ENCODE measurements at regions not wholly inside any gene's neighbourhood (a gene's known extent, or its start where the extent isn't known, plus 50 kb on each side); places are given as distances from the start of the nearest gene placed in this dataset.

DNA sequence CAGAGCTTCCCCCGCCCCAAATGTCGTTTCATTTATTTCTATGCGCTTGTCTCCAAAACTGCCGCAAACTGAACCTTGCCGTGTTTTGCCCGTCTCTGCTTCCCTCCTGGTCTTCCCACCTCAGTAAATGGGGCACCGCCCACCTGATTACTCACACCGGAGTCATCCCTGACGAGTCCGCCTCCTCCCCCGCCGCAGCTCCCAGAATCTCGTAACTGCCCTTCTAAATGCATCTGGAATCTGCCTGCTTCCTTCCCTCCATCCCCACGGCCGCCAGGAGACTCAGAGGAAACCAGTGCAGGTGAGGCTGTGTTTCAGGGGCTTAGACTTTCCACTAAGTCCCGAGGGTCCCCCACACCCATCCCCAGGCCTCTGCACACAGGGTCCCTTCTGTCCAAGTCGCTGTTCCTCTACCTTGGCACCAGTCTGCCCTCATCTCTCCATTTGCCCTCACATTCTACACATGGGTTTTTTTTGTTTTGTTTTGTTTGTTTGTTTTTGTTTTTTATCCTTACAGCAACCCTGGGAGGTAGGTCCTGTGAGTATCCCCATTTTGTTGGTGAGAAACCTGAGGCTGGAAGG is 62.6 kb upstream of the PHF21B start:
- Histone ChIP-seq H3K9me3 (ENCODE audit: low read depth) (no peaks in the 10 kb centered on the region), H2AFZ (no peak overlapping the region), H3K27ac (no peak overlapping the region), H3K4me3 (no peak overlapping the region), H3K36me3 (replicated peaks; ENCODE audit: insufficient read depth, low read depth) (no peaks in the 10 kb centered on the region), H3K4me2 (peak overlapping the region; percentile 42), H3K27me3 (peaks cover 16% of the 10 kb centered on the region), H3K9me2 (replicated peaks; ENCODE audit: insufficient read depth) (no peaks in the 10 kb centered on the region), H3K79me2 (no peaks in the 10 kb centered on the region), H4K20me1 (ENCODE audit: insufficient read depth, poor library complexity, severe bottlenecking) (no peaks in the 10 kb centered on the region), H3K4me1 (ENCODE audit: insufficient read depth) (no peaks in the 10 kb centered on the region)
- no peak for TF ChIP-seq CTCF (IDR thresholded peaks at IDR 0.05; ENCODE audit: poor library complexity)
- no peak for TF ChIP-seq EZH2 (IDR thresholded peaks at IDR 0.05; ENCODE audit: borderline replicate concordance)
- no peak for TF ChIP-seq EZH2phosphoT487 (IDR thresholded peaks at IDR 0.05; ENCODE audit: low read depth, severe bottlenecking, unreplicated experiment)
- 27% methylated on average over 17 of the region's 17 CpGs for WGBS (ENCODE audit: low lambda C conversion rate, missing lambda C conversion rate)
- DNase-seq (ENCODE audit: low spot score), result peak; percentile 63

DNA sequence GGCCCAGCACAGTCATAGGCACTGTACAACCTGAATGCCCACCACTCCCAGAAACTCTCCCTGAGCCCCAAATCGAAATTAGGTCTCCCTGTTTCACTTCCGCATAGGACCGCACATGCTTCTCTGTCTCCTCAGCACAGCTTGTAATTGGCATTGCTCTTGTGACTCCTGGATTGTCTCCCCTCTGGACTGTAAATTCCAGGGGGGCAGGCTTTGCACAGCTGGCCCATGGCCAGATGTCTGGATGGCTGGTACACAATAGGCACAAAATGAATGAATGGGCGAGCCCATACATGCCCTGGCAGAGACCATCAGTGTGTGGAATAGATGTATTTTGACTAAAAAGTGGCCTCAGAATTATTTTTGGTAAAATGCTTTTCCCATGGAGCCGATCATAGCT is 63.3 kb upstream of the PHF21B start:
- no peaks in the 10 kb centered on the region for H3K79me2 ChIP-seq
- H3K9me2 ChIP-seq (replicated peaks; ENCODE audit: insufficient read depth), result no peaks in the 10 kb centered on the region
- H3K36me3 ChIP-seq (replicated peaks; ENCODE audit: insufficient read depth, low read depth), result no peaks in the 10 kb centered on the region
- no peak overlapping the region for H3K27ac ChIP-seq
- no peak for TF ChIP-seq CTCF (IDR thresholded peaks at IDR 0.05; ENCODE audit: poor library complexity)
- no peak for TF ChIP-seq EZH2 (IDR thresholded peaks at IDR 0.05; ENCODE audit: borderline replicate concordance)
- TF ChIP-seq EZH2phosphoT487 (IDR thresholded peaks at IDR 0.05; ENCODE audit: low read depth, severe bottlenecking, unreplicated experiment), result no peak
- no peak overlapping the region for H2AFZ ChIP-seq
- no peaks in the 10 kb centered on the region for H4K20me1 ChIP-seq (ENCODE audit: insufficient read depth, poor library complexity, severe bottlenecking)
- H3K4me1 ChIP-seq (ENCODE audit: insufficient read depth), result no peaks in the 10 kb centered on the region
- H3K27me3 ChIP-seq, result peaks cover 16% of the 10 kb centered on the region
- H3K4me2 ChIP-seq, result no peak overlapping the region
- H3K9me3 ChIP-seq (ENCODE audit: low read depth), result no peaks in the 10 kb centered on the region
- 86% methylated on average over 5 of the region's 5 CpGs for WGBS (ENCODE audit: low lambda C conversion rate, missing lambda C conversion rate)
- no peak overlapping the region for H3K4me3 ChIP-seq
- DNase-seq (ENCODE audit: low spot score), result no peak

GRCh38 chr22:45077286-45077685 is 67.5 kb upstream of the PHF21B start:
- no peak for TF ChIP-seq EZH2phosphoT487 (IDR thresholded peaks at IDR 0.05; ENCODE audit: low read depth, severe bottlenecking, unreplicated experiment)
- no peak for TF ChIP-seq CTCF (IDR thresholded peaks at IDR 0.05; ENCODE audit: poor library complexity)
- no peak for TF ChIP-seq EZH2 (IDR thresholded peaks at IDR 0.05; ENCODE audit: borderline replicate concordance)
- Histone ChIP-seq H3K4me3 (no peak overlapping the region), H3K9me3 (ENCODE audit: low read depth) (no peaks in the 10 kb centered on the region), H2AFZ (no peak overlapping the region), H3K9me2 (replicated peaks; ENCODE audit: insufficient read depth) (no peaks in the 10 kb centered on the region), H3K27ac (no peak overlapping the region), H4K20me1 (ENCODE audit: insufficient read depth, poor library complexity, severe bottlenecking) (no peaks in the 10 kb centered on the region), H3K4me2 (no peak overlapping the region), H3K36me3 (replicated peaks; ENCODE audit: insufficient read depth, low read depth) (no peaks in the 10 kb centered on the region), H3K79me2 (no peaks in the 10 kb centered on the region), H3K4me1 (ENCODE audit: insufficient read depth) (no peaks in the 10 kb centered on the region), H3K27me3 (peaks cover 6% of the 10 kb centered on the region)
- DNase-seq (ENCODE audit: low spot score), result no peak
- WGBS (ENCODE audit: low lambda C conversion rate, missing lambda C conversion rate), result 83% methylated on average over 14 of the region's 14 CpGs

All from hepatocyte (in vitro differentiated cells).